ENCODE measurements at regions not wholly inside any gene's neighbourhood (a gene's known extent, or its start where the extent isn't known, plus 50 kb on each side); places are given as distances from the start of the nearest gene placed in this dataset.
"Not testable (repeated sequence)": the region's sequence is repeated elsewhere in the genome, so short reads cannot be mapped to it uniquely, and the experiment has no call there.

DNA sequence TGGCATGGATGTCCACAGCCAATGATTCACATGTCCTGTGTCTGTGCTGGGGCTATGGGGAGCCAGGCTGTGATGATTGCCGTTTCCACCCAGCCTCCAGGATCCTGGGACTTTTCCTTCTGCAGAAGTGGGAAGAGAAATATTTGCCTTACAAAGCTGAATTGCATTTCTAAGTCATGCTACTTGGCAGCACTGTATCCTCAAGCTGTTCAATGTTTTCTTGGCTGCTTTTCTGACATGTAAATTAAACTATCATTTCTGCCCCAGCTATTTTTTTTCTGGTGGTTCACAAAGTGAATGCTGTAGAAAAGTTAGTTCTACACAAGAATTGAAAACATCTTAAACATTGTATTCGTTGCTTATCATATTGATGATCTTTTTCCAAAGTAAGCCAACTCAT, 51.9 kb upstream of the TCERG1L start:
- DNase-seq (ENCODE audit: extremely low read depth, low read depth) = no peak

DNA sequence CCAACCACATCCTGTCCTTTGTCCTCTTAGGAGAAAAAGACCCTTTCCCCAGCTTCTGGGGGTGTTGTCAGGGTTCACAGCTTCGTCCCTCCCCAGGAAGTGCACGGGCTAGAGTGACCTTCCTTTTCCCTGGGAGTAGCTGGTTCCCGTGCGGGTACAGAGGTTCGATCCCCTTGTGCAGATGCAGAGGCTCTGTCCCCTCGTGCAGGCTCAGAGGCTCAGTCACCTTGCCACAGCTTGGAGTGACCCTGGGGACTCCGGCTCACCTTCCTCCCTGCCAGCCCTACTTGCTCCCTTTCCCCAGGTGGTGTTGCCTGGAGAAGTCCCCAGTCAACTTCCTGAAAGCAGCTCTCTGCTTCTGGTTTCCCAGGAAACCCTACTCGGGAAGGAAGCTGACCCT, 60.0 kb upstream of the TCERG1L start:
- DNase-seq (ENCODE audit: extremely low read depth, low read depth) = no peak

DNA sequence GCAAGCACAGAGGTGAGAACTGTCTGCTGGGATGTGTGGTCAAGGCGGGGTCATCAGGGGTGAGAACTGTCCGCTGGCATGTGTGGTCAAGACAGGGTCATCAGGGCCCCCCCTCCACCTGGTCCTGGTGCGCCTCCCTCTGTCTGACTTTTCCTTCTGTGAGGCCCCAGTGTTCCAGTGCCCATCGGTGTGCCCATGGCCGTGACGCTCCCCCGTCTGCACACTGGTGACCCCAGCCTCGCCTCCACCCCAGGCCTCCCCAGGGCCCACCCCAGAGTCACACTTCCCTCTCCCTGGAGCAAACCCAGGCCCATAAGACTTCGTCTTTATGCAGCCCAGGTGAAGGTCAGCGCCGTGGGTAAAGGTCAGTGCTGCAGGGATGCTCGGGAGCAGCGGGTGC, 70.1 kb upstream of the TCERG1L start:
- DNase-seq (ENCODE audit: extremely low read depth, low read depth) = no peak

DNA sequence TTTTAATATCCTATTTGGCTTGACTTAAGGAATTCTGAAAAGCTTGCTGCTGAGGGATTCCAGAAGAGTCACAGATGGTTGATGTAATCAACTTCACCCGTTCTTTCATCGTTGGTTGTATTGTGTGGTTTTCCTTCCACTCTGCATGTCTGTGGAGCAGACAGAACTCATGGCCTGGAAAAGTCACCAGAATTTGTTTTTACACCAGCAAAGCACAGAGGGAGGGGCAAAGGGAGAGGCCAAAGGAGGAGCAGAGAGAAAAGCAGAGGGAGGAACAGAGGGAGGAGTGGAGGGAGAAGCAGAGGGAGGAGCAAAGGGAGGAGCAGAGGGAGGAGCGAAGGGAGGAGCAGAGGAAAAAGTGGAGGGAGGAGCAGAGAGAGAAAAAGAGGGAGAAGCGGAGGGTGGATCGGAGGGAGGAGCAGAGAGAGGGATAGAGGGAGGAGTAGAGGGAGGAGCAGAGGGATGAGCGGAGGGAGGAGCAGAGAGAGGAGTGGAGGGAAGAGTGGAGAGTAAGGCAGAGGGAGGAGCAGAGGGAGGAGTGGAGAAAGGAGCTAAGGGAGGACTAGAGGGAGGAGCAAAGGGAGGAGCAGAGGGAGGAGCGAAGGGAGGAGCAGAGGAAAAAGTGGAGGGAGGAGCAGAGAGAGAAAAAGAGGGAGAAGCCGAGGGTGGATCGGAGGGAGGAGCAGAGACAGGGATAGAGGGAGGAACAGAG, 73.8 kb upstream of the TCERG1L start:
- not testable (repeated sequence) for DNase-seq (ENCODE audit: extremely low read depth, low read depth)

DNA sequence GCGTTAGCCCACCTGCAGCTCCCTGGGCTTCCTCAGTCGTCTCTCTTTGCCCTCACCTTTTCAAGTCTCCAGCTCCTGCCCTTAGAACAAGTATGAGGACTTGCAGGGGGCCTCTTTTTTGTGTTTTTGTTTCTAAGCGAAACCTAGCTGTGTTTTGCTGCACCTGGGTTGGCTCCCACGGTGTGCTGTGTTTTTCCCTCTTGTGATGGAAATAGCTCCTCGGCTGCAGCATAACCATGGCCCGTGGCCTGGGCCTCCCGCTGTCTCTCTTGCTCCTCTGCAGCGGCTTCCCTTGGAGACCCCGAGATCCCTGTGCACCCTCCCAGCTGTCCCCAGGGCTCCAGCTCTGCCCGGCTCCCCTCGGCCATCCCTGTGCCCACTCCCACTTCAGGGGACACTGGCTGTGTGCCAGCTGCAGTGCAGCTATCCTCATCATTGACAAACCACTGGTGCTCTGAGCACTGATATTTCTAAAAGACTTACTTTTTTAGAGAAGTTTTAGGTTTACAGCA, 75.6 kb upstream of the TCERG1L start:
- DNase-seq (ENCODE audit: extremely low read depth, low read depth) = no peak

DNA sequence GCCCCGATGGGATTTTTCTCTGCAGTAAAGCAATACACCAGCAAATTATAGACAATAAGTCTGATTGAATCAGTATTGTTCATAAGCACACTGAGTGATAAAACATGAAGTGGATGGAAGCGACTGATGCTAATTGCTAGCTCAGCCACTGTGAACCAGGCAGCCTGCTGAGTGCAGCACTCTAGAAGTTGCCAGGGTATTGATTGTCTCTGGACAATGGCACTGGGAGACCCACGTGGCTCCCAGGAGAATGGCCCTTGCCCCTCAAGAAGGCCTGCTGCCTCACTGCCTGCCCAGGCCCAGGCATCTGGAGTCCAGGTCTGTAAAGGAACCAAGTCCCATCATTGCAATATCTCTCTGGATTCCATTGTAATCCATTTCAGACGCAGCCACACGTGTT, 80.4 kb upstream of the TCERG1L start:
- no peak for DNase-seq (ENCODE audit: extremely low read depth, low read depth)

DNA sequence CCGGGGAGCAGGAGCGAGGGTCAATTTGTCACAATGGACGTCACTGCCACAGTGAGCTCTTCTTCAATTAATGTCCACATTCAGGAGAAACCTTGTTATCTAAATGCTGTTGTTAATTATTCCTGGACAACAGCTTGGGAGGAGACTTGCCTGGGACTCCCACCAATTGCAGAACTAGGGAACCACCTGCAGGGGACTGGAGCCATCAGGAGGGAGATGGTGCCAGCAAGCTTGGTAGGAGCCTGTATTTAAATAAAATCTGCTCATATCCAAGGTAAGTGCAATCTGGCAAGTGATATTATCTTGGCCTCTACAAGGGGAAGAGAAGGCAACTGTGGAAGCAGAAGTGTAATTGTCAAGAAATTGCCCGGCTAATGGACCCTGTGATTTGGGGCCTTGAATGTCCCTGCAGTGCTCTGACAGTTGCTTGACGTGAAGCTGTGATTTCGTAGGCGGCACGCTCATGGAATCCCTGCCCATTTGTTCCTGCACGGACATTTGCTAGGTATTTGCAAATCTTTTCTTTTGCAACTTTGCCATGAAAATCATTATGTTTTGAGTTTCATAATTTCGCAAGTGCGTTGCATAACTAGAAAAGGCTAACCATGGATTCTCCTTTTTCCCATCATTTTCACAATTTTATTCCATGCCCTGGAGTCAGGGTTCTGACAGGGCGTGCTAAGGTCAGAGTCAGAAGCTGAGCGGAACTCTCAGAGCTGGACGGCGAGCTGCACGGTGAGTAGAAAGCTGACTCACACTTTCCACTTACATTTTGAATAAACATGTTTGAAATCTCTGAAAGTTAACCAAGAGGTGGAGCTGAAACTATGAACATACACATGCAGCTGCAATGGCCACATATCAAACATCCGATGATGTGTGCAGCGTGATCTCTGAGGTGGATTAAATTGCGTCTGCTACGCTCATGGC, 84.9 kb upstream of the TCERG1L start:
- no peak for DNase-seq (ENCODE audit: extremely low read depth, low read depth)

DNA sequence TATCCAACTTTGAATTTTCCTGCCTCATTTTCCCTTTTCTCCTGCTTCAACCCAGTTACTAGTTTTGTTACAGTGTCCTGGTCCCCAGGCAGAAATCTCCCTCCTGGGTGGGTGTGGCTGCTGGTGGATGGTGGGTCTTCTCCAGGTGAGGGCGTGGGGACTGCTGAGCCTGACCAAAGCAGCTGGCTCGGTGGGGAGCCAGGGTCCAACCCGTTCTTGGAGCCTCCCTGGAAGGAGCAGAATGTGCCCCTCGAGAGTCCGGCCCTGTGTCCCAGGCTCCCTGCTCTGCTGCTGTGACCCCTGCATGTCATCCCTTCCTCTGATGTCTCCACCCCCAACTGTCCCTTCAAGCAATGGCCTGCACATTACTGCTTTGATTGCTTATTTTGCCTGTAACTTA, 86.6 kb upstream of the TCERG1L start:
- DNase-seq (ENCODE audit: extremely low read depth, low read depth) = no peak

DNA sequence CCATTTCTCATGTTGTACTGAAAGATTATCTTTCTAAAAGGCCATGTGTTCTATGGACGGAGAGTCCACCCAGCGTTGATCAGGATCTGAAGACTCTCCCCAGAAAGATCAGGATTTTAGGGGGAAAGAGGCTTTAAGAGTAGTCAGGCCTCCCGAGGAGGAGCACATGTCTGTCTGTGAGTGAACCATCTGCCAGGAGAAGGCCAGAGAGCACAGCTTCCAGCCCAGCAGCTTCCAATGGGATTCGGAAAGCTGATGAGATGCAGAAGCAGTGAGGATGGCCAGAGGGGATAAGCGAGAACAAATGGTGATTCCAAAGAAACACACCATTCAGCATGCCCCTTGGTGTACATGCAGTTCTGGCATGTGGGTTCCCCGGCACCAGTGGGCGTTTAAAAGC, 88.5 kb upstream of the TCERG1L start:
- DNase-seq (ENCODE audit: extremely low read depth, low read depth) = no peak

DNA sequence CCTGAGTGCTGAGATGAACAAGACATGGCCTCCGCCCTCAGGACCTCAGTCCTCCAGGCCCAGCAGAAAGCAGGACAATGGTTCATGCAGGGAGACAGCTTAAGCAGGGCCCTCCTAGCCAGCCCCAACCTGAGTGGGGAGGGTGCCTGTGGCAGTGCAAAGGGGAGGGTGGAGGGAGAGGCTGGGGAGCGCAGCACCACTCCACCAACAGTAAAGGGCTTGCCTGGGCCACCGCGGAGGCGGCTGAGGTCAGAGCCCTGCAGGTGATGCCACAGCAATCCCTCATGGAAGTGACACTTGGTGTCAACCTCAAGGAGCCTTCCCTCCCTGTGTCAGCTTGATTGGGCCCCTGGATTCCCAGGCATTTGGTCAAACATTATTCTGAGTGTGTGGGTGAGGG, 89.0 kb upstream of the TCERG1L start:
- no peak for DNase-seq (ENCODE audit: extremely low read depth, low read depth)

DNA sequence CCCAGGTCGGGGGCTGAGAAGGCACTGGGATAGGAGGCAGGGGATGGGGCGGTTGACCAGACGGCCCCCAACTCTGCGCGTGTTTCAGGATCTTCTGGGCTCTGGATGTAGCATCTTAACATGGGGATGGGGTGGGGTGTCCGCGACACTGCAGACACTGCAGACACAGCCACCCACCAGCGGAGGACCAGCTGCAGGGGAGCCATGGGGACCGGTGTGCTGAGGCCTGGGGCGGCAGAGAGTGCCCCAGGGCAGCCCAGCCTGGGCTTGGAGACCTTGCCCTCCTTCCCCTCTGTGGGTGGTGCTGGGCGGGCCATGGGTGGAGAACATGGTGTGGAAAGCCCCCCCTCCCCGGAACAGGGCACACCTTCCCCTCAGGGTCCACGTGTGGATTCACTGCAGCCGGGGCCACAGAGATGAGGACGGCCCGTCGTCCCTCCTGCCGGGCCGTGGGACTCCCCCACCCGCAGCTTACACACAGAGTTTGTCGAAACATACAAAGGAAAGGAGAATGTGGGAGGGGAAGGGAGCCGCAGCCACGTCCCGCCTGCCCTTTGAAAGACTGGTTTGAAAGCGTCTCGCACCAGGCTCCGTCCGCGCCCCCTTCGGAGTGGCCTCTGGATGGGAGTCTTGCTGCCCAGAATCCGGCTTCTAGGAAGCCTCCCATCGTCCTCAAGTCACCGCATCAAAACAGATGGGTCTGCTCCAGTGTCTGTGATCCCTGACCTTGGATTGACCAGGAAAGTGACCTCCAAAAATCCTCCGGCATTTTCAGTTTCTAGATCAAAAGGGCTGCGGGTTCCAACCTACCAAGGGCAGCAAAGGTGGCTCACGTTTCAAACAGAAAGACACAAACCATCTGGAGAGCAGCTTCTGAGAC, 91.5 kb upstream of the TCERG1L start:
- DNase-seq (ENCODE audit: extremely low read depth, low read depth) = no peak

DNA sequence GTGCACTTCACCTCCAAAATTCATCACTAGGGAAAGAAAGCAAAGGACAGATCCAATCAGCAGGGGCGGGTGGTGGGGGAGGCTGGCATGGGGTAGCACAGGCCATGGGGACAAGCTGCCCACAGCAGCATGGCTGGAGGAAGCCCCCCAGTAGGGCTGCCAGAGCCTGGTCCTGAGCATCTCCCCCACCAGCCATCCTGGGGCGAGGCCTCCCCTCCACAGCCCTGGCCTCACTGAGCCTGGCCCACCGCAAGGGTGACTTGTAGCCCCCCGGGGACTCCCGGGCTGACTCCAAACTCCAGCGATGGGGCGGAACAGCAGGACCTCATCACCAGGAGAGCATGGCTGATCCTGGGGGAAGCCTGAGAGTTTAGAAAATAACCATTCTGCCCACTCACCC, 92.4 kb upstream of the TCERG1L start:
- DNase-seq (ENCODE audit: extremely low read depth, low read depth) = no peak

DNA sequence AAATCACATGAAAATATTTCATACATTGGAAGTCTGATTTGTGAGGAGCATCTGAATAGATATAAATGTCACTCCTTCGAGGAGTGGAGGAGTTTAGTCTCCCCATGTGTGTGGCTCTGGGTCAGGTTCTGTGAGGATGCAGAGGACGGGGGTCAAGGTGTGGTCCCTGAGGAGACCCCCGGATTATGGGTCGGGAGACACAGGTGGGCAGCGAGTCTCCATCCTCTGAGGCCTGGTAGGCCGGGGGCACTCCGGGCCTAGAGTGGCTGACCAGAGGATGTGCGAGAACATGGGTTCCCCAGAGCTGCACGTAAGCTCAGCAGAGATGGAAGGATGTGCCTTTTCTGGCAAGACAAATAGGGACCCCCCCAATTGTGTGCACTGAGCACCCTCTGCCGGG, 93.4 kb upstream of the TCERG1L start:
- DNase-seq (ENCODE audit: extremely low read depth, low read depth) = no peak

DNA sequence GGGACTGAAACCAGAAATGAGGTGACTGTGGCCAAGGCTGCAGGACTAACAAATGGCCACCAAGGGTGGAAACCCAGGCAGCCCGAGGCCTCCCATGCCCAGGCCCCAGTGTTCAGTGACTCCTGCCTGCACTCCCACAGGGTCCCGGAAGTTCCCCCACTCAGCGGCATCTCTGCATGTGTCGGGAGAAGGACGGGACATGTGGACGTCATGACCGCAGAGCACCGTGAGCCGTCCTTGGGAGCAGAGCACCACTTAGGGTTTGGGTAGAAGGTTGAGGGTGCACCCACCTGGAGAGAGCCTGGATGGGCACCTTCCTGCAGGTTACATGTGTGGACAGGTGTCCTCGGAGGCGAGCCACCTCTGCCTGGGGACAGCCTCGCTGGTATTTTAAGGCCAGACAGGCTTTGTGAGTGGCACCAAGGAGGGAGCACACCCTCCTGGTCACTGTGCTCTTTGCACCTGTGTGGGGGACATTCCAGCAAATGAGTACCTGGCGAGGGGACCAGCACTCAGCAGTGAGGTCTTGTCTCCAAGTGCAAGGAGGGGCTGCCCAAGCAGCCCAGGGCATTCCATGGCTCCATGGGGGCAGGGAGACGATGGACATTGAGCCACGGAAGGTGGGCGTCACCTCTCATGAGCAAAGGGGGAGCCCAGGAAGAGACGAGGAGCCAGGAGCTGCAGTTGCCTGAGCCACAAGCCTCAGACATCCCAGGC, 95.3 kb upstream of the TCERG1L start:
- DNase-seq (ENCODE audit: extremely low read depth, low read depth) = no peak

DNA sequence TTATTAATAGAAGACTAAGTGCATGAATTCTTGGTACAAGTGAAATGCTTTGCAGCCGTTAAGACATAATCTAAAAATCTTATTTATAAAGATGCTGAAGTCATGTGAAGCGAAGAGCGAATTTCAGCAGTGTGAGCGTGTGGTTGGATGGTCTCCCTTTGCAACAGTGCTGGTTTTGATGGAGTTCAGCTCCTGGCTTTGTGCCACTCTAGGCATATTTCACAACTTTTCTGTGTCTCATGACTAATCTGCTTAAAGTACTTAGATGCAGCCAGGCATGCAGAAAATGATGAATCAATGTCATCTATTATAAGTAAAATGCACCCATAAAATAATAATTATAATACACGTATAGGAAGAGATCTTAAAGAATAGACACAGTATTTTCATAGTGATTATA, 107.2 kb upstream of the TCERG1L start:
- DNase-seq (ENCODE audit: extremely low read depth, low read depth) = no peak

DNA sequence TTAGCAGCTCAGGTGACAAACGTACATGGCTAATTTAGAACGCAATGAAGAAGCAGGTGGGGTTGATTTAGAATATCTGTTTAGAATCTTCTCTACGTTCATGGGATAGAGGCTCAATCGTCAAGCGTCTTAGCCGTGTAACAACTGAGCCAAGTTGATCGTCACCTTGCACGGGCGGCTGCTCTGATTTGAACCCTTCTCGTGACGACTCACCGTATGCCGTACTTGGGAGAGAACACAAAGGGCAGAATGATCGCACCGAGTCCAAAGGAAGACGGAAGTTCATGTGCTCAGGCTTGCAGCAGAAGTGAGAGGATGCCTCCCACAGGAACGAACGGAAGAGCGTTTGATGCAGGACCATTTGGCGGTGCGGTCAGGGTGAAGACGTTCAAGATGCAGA, 108.3 kb upstream of the TCERG1L start:
- DNase-seq (ENCODE audit: extremely low read depth, low read depth) = no peak

DNA sequence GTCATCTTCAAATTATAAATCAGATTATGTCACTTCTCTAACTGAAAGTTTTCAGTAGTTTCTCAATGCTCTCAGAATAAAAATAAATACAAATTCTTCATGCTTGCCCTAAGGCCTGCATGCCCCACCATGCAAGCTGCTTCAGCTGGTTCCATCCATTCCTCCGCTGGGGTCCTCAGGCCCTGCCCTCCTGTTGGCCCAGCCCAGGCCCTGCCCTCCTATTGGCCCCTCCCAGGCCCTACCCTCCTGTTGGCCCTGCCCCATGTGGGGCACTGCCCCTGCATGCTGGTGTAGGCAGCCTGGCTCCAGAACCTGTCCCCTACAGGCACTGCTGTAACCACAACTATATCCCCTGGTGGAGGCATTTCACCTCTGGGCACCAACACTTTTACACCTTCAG, 109.3 kb upstream of the TCERG1L start:
- no peak for DNase-seq (ENCODE audit: extremely low read depth, low read depth)

DNA sequence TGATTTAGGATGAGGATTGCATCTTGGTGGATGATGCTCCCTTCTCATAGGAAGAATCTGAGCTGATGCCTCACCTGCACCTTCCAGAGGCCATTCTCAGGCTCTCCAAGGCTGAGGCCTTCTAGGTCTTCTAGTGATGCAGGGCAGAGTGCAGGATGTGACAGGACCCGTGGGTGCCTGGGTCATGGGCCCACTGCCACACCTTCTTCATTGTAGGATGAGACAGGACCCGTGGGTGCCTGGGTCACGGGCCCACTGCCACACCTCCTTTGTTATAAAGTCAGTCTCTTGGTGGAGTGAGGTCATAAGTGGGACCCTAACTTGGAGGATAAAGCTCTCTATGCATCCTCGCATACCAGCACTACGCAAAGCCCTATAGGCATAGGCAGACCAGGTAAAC, 109.9 kb upstream of the TCERG1L start:
- no peak for DNase-seq (ENCODE audit: extremely low read depth, low read depth)

DNA sequence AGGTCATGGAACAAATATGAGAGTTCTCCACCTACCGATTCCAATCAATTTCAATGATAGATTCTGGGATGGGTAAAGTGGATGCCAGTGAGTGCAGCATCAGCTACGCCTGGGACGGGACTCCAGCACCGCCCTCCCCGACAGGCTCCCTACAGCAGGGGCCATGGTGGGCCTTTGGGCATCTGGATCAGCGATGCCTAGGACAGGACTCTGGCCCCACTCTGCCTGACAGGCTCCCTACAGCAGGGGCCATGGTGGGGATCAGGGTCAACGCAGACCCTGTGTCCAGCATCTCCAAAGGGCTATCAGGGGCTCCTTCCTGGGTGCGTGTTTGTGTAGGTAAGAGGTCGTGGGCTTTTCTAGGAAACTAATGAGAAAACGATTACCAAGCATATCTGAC, 111.2 kb upstream of the TCERG1L start:
- DNase-seq (ENCODE audit: extremely low read depth, low read depth) = no peak

DNA sequence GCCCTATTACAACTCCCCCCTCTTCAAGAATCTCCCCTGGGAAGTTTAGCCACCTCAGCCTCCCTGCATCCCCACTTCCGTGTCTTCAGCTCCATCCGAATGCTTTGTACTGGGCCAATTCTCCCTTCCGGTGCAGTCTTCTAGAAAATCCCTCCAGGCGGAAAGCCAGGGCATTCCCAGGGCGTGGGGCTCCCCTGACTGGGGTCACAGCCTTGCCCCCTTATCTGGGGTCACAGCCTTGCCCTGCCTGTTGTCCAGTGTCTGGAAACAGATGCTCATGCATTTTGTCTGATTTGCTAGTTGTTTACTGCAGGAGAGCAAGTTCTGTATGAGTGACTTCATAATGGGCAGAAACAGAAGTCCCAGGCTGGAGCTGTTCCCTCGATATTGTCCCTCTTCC, 112.5 kb upstream of the TCERG1L start:
- no peak for DNase-seq (ENCODE audit: extremely low read depth, low read depth)
